Ishikawa (cell line): ENCODE measurements at regions not wholly inside any gene's neighbourhood (a gene's known extent, or its start where the extent isn't known, plus 50 kb on each side); places are given as distances from the start of the nearest gene placed in this dataset.

Experiments
- CEBPB ChIP-seq: IDR thresholded peaks from 2 replicates; pipeline ENCODE4 v1.6.1; 2012
- CREB1 ChIP-seq: IDR thresholded peaks from 2 replicates; pipeline ENCODE4 v1.6.1; 2012; ENCODE audit warnings: low read depth
- EGR1 ChIP-seq: IDR thresholded peaks from 2 replicates; pipeline ENCODE4 v1.6.1; 2012
- EP300 ChIP-seq: IDR thresholded peaks from 2 replicates; pipeline ENCODE4 v1.6.1; 2012; ENCODE audit warnings: borderline replicate concordance
- FOXM1 ChIP-seq: IDR thresholded peaks from 2 replicates; pipeline ENCODE4 v1.6.1; 2012; ENCODE audit warnings: low read depth, borderline replicate concordance
- MAX ChIP-seq: IDR thresholded peaks from 2 replicates; pipeline ENCODE4 v1.6.1; 2012
- NFIC ChIP-seq: IDR thresholded peaks from 2 replicates; pipeline ENCODE4 v1.6.1; 2012
- RAD21 ChIP-seq: IDR thresholded peaks from 2 replicates; pipeline ENCODE4 v1.6.1; 2012; ENCODE audit warnings: low read depth
- REST ChIP-seq: IDR thresholded peaks from 2 replicates; pipeline ENCODE4 v1.6.1; 2012; ENCODE audit warnings: low read depth, mild to moderate bottlenecking
- TAF1 ChIP-seq: IDR thresholded peaks from 2 replicates; pipeline ENCODE4 v1.6.1; 2012; ENCODE audit warnings: low read depth, mild to moderate bottlenecking
- TCF12 ChIP-seq: IDR thresholded peaks from 2 replicates; pipeline ENCODE4 v1.6.1; 2012; ENCODE audit warnings: low read depth
- TEAD4 ChIP-seq: IDR thresholded peaks from 2 replicates; pipeline ENCODE4 v1.6.1; 2012
- USF1 ChIP-seq: IDR thresholded peaks from 2 replicates; pipeline ENCODE4 v1.6.1; 2012
- YY1 ChIP-seq: IDR thresholded peaks from 2 replicates; pipeline ENCODE4 v1.6.1; 2012; ENCODE audit warnings: low read depth
- ZBTB7A ChIP-seq: IDR thresholded peaks from 2 replicates; pipeline ENCODE4 v1.6.1; 2012; ENCODE audit warnings: low read depth

- TF ChIP-seq RAD21 (no peak), USF1 (no peak), MAX (no peak), TCF12 (no peak), REST (no peak), EGR1 (no peak), TEAD4 (no peak), CEBPB (no peak), YY1 (no peak), CREB1 (no peak), EP300 (no peak), NFIC (no peak), TAF1 (no peak), ZBTB7A (no peak), FOXM1 (no peak)
These were observed 89.4 kb upstream of the BMP2 start for GRCh38 chr20:6678101-6678500.

- TF ChIP-seq FOXM1, result no peak
- TF ChIP-seq ZBTB7A, result no peak
- TF ChIP-seq EGR1, result no peak
- no peak for TF ChIP-seq TAF1
- TF ChIP-seq RAD21, result no peak
- no peak for TF ChIP-seq CREB1
- TF ChIP-seq USF1, result no peak
- no peak for TF ChIP-seq REST
- no peak for TF ChIP-seq NFIC
- no peak for TF ChIP-seq YY1
- TF ChIP-seq TCF12, result no peak
- no peak for TF ChIP-seq TEAD4
- TF ChIP-seq MAX, result no peak
These were observed 92.7 kb upstream of the BMP2 start for GRCh38 chr20:6674831-6675230.

GRCh38 chr20:6673071-6673470 lies 94.4 kb upstream of the BMP2 start:
- no peak for TF ChIP-seq MAX
- no peak for TF ChIP-seq CEBPB

- TF ChIP-seq USF1, result no peak
- TF ChIP-seq EGR1, result no peak
- no peak for TF ChIP-seq MAX
- no peak for TF ChIP-seq TEAD4
- TF ChIP-seq YY1, result no peak
- TF ChIP-seq REST, result no peak
- no peak for TF ChIP-seq CREB1
- no peak for TF ChIP-seq FOXM1
- no peak for TF ChIP-seq TCF12
- no peak for TF ChIP-seq CEBPB
- TF ChIP-seq RAD21, result no peak
- TF ChIP-seq ZBTB7A, result no peak
- no peak for TF ChIP-seq TAF1
- TF ChIP-seq EP300, result no peak
- TF ChIP-seq NFIC, result no peak
These were observed 95.7 kb upstream of the BMP2 start for GRCh38 chr20:6671829-6672228.
